Colonic mucosa (tissue), 4 donors: ENCODE measurements at regions not wholly inside any gene's neighbourhood (a gene's known extent, or its start where the extent isn't known, plus 50 kb on each side); places are given as distances from the start of the nearest gene placed in this dataset.

Experiments
- DNase-seq: peaks from one replicate; pipeline ENCODE4 v3.0.0-alpha.2; 2020
- H3K27ac ChIP-seq: fragments of 200-600 bp; one replicate; pipeline ENCODE4 v1.8.0; 2021
- H3K27me3 ChIP-seq: fragments of 200-600 bp; one replicate; pipeline ENCODE4 v1.8.0; 2021
- H3K36me3 ChIP-seq: fragments of 200-600 bp; one replicate; pipeline ENCODE4 v1.8.0; 2021
- H3K4me1 ChIP-seq: fragments of 200-600 bp; one replicate; pipeline ENCODE4 v1.8.0; 2021; ENCODE audit warnings: mild to moderate bottlenecking
- H3K4me3 ChIP-seq: fragments of 200-600 bp; one replicate; pipeline ENCODE4 v1.8.0; 2021
- H3K9ac ChIP-seq, 2 donors: one replicate each; pipeline ENCODE4 v1.7.0; 2013; ENCODE audit warnings: control low read depth in 2 of 2, low read depth in 2 of 2, low read length in 2 of 2
- H3K9me3 ChIP-seq: fragments of 200-600 bp; one replicate; pipeline ENCODE4 v1.8.0; 2021
- CTCF ChIP-seq: fragments of 200-600 bp; IDR thresholded peaks from one replicate; pipeline ENCODE4 v1.8.0; 2022; ENCODE audit warnings: antibody characterized with exemption, mild to moderate bottlenecking
- intact Hi-C: fragments of 100-400 bp; cut with DNase I; formaldehyde crosslinking; loops from one replicate; pipeline ENCODE4 v1.14.1; 2022
- donor health status: healthy.
- donor health status: DM: no; HTN: no; CAD: no.
- donor health status: DM: no; HTN: no; CAD: no.

DNA sequence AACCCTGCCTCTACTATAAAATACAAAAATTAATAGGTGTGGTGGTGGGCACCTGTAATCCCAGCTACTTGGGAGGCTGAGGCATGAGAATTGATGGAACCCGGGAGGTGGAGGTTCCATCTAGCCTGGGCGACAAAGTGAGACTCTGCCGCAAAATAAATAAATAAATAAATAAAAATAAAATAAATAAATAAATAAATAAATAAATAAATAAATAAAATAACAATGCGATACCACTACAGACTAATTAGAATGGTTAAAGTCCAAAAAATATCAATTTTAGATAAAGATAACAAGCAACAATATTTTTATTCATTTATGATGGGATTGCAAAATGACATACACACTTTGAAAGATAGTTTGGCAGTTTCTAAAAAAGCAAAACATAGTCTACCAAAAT, 1131.5 kb downstream of the SI start:
- no peak overlapping the region for H3K27ac ChIP-seq
- H3K36me3 ChIP-seq = no peaks in the 10 kb centered on the region
- H3K27me3 ChIP-seq = no peaks in the 10 kb centered on the region
- H3K4me1 ChIP-seq = no peaks in the 10 kb centered on the region
- intact Hi-C loops = no loop called here
- no peak for DNase-seq
- no peak for TF ChIP-seq CTCF
- no peak overlapping the region for H3K4me3 ChIP-seq
- no peaks in the 10 kb centered on the region for H3K9me3 ChIP-seq
- no peak overlapping the region for H3K9ac ChIP-seq

DNA sequence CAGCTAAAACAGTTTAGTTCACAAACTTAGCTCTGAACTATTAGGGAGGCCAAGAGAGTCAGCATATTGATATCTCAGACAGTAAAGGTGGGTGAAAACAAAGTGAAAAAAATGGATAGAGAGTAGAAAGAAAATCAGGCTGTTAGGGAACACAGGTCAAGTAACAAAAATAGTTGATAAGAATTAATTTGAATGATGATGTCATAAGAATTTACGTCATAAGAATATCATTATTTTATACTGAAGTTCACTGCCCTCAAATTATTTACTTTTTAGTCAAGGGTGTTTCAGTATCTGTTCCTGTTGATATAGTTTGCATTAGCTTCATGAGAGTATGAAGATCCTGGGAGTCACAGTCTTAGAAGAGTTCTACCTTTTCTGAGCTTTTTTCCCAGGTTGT, 1134.6 kb downstream of the SI start:
- Histone ChIP-seq H3K4me1 (no peaks in the 10 kb centered on the region), H3K36me3 (no peaks in the 10 kb centered on the region), H3K9ac (no peak overlapping the region), H3K27me3 (no peaks in the 10 kb centered on the region), H3K27ac (no peak overlapping the region), H3K4me3 (no peak overlapping the region), H3K9me3 (no peaks in the 10 kb centered on the region)
- no peak for DNase-seq
- intact Hi-C loops = no loop called here
- no peak for TF ChIP-seq CTCF

- Histone ChIP-seq H3K27me3 (no peaks in the 10 kb centered on the region), H3K9ac (no peak overlapping the region), H3K27ac (no peak overlapping the region), H3K4me1 (no peaks in the 10 kb centered on the region), H3K9me3 (no peaks in the 10 kb centered on the region), H3K4me3 (no peak overlapping the region), H3K36me3 (no peaks in the 10 kb centered on the region)
- DNase-seq = no peak
- intact Hi-C loops = no loop called here
- TF ChIP-seq CTCF = no peak
These were observed 1138.4 kb downstream of the SI start for GRCh38 chr3:163939926-163940325.

GRCh38 chr3:163936543-163936942, 1141.8 kb downstream of the SI start:
- intact Hi-C loops = no loop called here
- Histone ChIP-seq H3K4me1 (no peaks in the 10 kb centered on the region), H3K36me3 (no peaks in the 10 kb centered on the region), H3K4me3 (no peak overlapping the region), H3K9ac (no peak overlapping the region), H3K9me3 (no peaks in the 10 kb centered on the region), H3K27ac (no peak overlapping the region), H3K27me3 (no peaks in the 10 kb centered on the region)
- TF ChIP-seq CTCF = no peak
- no peak for DNase-seq

DNA sequence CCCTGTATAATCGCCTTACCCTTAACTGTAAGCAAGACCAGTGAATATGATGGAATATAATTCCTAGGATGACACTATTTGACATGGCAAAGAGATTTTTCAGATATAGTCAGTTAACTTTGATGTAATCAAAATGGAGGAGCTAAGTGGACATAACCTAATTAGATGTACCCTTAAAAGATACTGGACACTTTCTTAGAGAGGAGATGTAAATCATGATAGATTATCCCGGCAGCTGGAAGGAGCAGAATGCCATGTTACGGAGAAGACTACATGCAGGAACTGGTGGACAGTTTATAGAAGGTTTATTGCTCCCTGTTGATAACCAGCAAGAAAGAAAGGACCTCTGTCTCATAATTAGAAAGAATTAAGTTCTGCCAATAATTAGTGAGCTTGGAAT, 1142.9 kb downstream of the SI start:
- Histone ChIP-seq H3K9ac (no peak overlapping the region), H3K36me3 (no peaks in the 10 kb centered on the region), H3K9me3 (no peaks in the 10 kb centered on the region), H3K4me1 (no peaks in the 10 kb centered on the region), H3K27ac (no peak overlapping the region), H3K4me3 (no peak overlapping the region), H3K27me3 (no peaks in the 10 kb centered on the region)
- no peak for TF ChIP-seq CTCF
- intact Hi-C loops = no loop called here
- DNase-seq = no peak

GRCh38 chr3:163929069-163929652, 1149.1 kb downstream of the SI start:
- Histone ChIP-seq H3K9me3 (no peaks in the 10 kb centered on the region), H3K9ac (no peak overlapping the region), H3K4me3 (no peak overlapping the region), H3K27ac (no peak overlapping the region), H3K27me3 (no peaks in the 10 kb centered on the region), H3K36me3 (no peaks in the 10 kb centered on the region), H3K4me1 (no peaks in the 10 kb centered on the region)
- intact Hi-C loops = no loop called here
- DNase-seq = no peak
- no peak for TF ChIP-seq CTCF
